Lung (tissue), 11 donors: ENCODE measurements at regions not wholly inside any gene's neighbourhood (a gene's known extent, or its start where the extent isn't known, plus 50 kb on each side); places are given as distances from the start of the nearest gene placed in this dataset.

Experiments
- ATAC-seq: fragments of 200-7000 bp; cut with Tn5 transposase; one replicate; pipeline ENCODE4 v1.9.1; 2020; ENCODE audit warnings: moderate number of reproducible peaks; ENCODE audit not compliant: insufficient read depth, low FRiP score
- DNase-seq, 3 donors: peaks; one replicate each; pipeline ENCODE4 v3.0.0-alpha.2; 2013 to 2017
- H3K27ac ChIP-seq, 2 donors: one replicate each; pipeline ENCODE4 v1.5.1; 2013; ENCODE audit warnings: mild to moderate bottlenecking in 2 of 2, moderate library complexity in 2 of 2, control low read depth in 1 of 2, inconsistent platforms in 1 of 2, low read depth in 1 of 2, low read length in 1 of 2
- H3K27me3 ChIP-seq, 3 donors: one replicate each; pipeline ENCODE4 v1.5.1; 2013; ENCODE audit warnings: low read length in 2 of 3; ENCODE audit not compliant: control insufficient read depth in 3 of 3, insufficient read depth in 3 of 3
- H3K36me3 ChIP-seq, 4 donors: one replicate each; pipeline ENCODE4 v1.5.1; 2013; ENCODE audit warnings: low read length in 4 of 4, mild to moderate bottlenecking in 1 of 4, moderate library complexity in 1 of 4; ENCODE audit not compliant: control insufficient read depth in 4 of 4, insufficient read depth in 4 of 4
- H3K4me1 ChIP-seq, 5 donors: one replicate each; pipeline ENCODE4 v1.5.1; 2013; ENCODE audit warnings: low read length in 5 of 5, mild to moderate bottlenecking in 2 of 5, moderate library complexity in 1 of 5; ENCODE audit not compliant: control insufficient read depth in 5 of 5, insufficient read depth in 5 of 5
- H3K4me3 ChIP-seq: one replicate; pipeline ENCODE4 v1.5.1; 2013; ENCODE audit warnings: mild to moderate bottlenecking, control low read depth, moderate library complexity
- H3K9ac ChIP-seq, 2 donors: one replicate each; pipeline ENCODE4 v1.5.1; 2013; ENCODE audit warnings: low read length in 2 of 2, control low read depth in 1 of 2; ENCODE audit not compliant: insufficient read depth in 1 of 2
- H3K9me3 ChIP-seq, 4 donors: one replicate each; pipeline ENCODE4 v1.5.1; 2013; ENCODE audit warnings: low read length in 3 of 4, mild to moderate bottlenecking in 1 of 4, moderate library complexity in 1 of 4; ENCODE audit not compliant: control insufficient read depth in 4 of 4, insufficient read depth in 3 of 4
- WGBS, 2 donors: extraction: QIAGEN DNeasy Blood & Tissue Kit; methylation state at CpG; one replicate each; pipeline ENCODE4 v1.1.7; 2013; 5-methylcytosine and 5-hydroxymethylcytosine counted together
- TF ChIP-seq, protein P1 (sequence below): IDR thresholded peaks from 2 replicates; pipeline ENCODE4 v1.5.1; 2012; ENCODE audit warnings: mild to moderate bottlenecking; ENCODE audit errors: control extremely low read depth, extremely low read depth
- donor health status: control.
- donor health status: control.
- donor health status: Bipolar disorder and iron deficiency.
- donor health status: healthy.
- donor health status: DM: yes; HTN: yes; CAD: no.

GRCh38 chr11:11769782-11770181 lies 72.0 kb upstream of the USP47 start:
- TF ChIP-seq, protein P1, sequence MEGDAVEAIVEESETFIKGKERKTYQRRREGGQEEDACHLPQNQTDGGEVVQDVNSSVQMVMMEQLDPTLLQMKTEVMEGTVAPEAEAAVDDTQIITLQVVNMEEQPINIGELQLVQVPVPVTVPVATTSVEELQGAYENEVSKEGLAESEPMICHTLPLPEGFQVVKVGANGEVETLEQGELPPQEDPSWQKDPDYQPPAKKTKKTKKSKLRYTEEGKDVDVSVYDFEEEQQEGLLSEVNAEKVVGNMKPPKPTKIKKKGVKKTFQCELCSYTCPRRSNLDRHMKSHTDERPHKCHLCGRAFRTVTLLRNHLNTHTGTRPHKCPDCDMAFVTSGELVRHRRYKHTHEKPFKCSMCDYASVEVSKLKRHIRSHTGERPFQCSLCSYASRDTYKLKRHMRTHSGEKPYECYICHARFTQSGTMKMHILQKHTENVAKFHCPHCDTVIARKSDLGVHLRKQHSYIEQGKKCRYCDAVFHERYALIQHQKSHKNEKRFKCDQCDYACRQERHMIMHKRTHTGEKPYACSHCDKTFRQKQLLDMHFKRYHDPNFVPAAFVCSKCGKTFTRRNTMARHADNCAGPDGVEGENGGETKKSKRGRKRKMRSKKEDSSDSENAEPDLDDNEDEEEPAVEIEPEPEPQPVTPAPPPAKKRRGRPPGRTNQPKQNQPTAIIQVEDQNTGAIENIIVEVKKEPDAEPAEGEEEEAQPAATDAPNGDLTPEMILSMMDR, result no peak
- Histone ChIP-seq H3K9me3 (peaks cover 0 to 2% (median 0%) of the 10 kb centered on the region in 4 donors), H3K36me3 (no peaks in the 10 kb centered on the region), H3K27ac (no peak overlapping the region), H3K4me3 (no peak overlapping the region), H3K4me1 (no peaks in the 10 kb centered on the region), H3K27me3 (no peaks in the 10 kb centered on the region), H3K9ac (no peak overlapping the region)
- ATAC-seq (no peak), DNase-seq (no peak)

GRCh38 chr11:11769362-11769761 lies 72.4 kb upstream of the USP47 start:
- Histone ChIP-seq H3K4me3 (no peak overlapping the region), H3K27me3 (no peaks in the 10 kb centered on the region), H3K4me1 (no peaks in the 10 kb centered on the region), H3K9ac (no peak overlapping the region), H3K36me3 (no peaks in the 10 kb centered on the region), H3K27ac (no peak overlapping the region), H3K9me3 (peaks cover 0 to 2% (median 0%) of the 10 kb centered on the region in 4 donors)
- ATAC-seq (no peak), DNase-seq (no peak)
- TF ChIP-seq, protein P1, result no peak

DNA sequence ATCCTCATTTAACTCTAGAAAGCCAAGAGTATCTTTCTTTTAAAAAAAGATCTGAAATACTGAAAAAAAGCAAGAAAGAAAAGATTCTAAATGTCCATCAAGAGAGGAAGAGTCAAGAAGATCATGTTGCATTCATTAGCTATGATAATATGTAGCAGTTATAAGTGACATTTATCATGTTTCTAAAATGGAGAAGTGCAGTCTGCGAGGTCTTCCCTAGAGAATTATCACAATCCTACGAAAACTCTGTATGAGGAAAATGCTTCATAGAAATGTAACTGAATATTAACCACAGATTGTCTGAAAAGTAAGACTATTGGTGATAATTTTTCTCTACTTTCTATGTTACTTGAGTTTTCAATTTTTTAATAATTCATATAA lies 77.4 kb upstream of the USP47 start:
- WGBS, 2 donors, result 78 to 80% methylated on average over 2 of the region's 2 CpGs
- DNase-seq (no peak), ATAC-seq (no peak)
- TF ChIP-seq, protein P1, result no peak
- H3K4me3 ChIP-seq, result no peak overlapping the region
- no peak overlapping the region for H3K27ac ChIP-seq
- peaks cover 0 to 2% (median 0%) of the 10 kb centered on the region in 3 donors for H3K27me3 ChIP-seq
- no peaks in the 10 kb centered on the region for H3K9me3 ChIP-seq
- H3K36me3 ChIP-seq, result no peaks in the 10 kb centered on the region
- H3K4me1 ChIP-seq, result no peaks in the 10 kb centered on the region
- no peak overlapping the region for H3K9ac ChIP-seq

DNA sequence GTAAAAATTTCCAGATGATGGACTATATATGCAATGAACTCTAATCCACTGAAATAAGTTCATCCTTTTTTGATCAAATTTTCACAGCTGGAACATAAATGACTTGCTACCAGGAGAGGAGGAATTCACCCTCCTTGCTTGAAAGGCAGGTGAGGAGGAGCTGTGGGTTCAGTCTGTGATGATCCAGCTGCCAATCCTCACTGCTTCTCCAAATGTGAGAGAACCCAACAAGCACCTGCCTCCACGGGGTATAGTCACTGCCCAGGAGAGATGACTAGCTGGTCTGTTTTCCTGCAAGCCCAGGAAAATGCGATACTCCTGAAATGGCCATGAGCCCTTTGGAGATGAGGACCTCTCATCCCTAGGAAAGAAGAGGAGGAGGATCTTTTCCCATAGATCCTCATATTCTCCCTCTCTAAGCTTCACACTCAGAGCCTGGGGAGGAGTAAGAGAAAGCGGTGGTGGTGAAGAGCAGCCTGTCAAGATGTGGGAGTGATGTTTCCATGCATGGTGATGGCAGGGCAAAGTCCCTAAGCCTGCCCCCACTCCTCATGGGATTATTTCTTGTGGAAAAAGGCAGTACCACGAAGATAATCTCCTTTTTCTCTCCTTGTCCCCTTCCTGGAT lies 77.9 kb upstream of the USP47 start:
- no peak overlapping the region for H3K9ac ChIP-seq
- DNase-seq (no peak), ATAC-seq (no peak)
- no peak overlapping the region for H3K27ac ChIP-seq
- no peaks in the 10 kb centered on the region for H3K9me3 ChIP-seq
- TF ChIP-seq, protein P1, result no peak
- no peaks in the 10 kb centered on the region for H3K36me3 ChIP-seq
- WGBS, 2 donors, result 78 to 87% methylated on average over 4 of the region's 4 CpGs
- peaks cover 0 to 2% (median 0%) of the 10 kb centered on the region in 3 donors for H3K27me3 ChIP-seq
- H3K4me1 ChIP-seq, result no peaks in the 10 kb centered on the region
- no peak overlapping the region for H3K4me3 ChIP-seq
